Brain microvascular endothelial cell (primary cell): ENCODE measurements at regions not wholly inside any gene's neighbourhood (a gene's known extent, or its start where the extent isn't known, plus 50 kb on each side); places are given as distances from the start of the nearest gene placed in this dataset.

Experiments
- DNase-seq: peaks from one replicate; pipeline ENCODE4 v3.0.0-alpha.2; 2020
- H3K27ac ChIP-seq: fragments of 250-450 bp; sonication (Bioruptor Pico); 2 replicates; pipeline ENCODE4 v1.5.1; 2020; ENCODE audit warnings: mild to moderate bottlenecking, moderate library complexity
- H3K27me3 ChIP-seq: fragments of 250-450 bp; sonication (Bioruptor Pico); replicated peaks from 2 replicates; pipeline ENCODE4 v1.5.1; 2020; ENCODE audit warnings: mild to moderate bottlenecking
- H3K36me3 ChIP-seq: fragments of 250-450 bp; sonication (Bioruptor Pico); replicated peaks from 2 replicates; pipeline ENCODE4 v1.5.1; 2020; ENCODE audit warnings: mild to moderate bottlenecking
- H3K4me3 ChIP-seq: 2 replicates; pipeline ENCODE4 v1.5.1; 2011; ENCODE audit warnings: low read depth, mild to moderate bottlenecking, control low read depth, low read length, moderate library complexity
- CTCF ChIP-seq: IDR thresholded peaks from 2 replicates; pipeline ENCODE4 v1.5.1; 2011; ENCODE audit warnings: low read depth, mild to moderate bottlenecking, moderate library complexity, low read length, control low read depth, inconsistent platforms; ENCODE audit errors: missing control alignments
- in situ Hi-C: cut with HindIII; loops from 2 replicates; pipeline ENCODE4 v1.10.0; 2017; ENCODE audit warnings: low sequenced_read_pairs, low pct_ligation_motif_present

GRCh38 chrX:95076449-95076848, 1402.4 kb downstream of the FAM133A start:
- H3K36me3 ChIP-seq: no peaks in the 10 kb centered on the region
- H3K27me3 ChIP-seq: no peaks in the 10 kb centered on the region
- peak; percentile 1 for DNase-seq
- in situ Hi-C loops: no loop called here
- no peak overlapping the region for H3K27ac ChIP-seq
- peak; percentile 66 for TF ChIP-seq CTCF
- H3K4me3 ChIP-seq: no peak overlapping the region

GRCh38 chrX:95101851-95102390, 1427.9 kb downstream of the FAM133A start:
- no peak for TF ChIP-seq CTCF

GRCh38 chrX:95117556-95117955, 1443.5 kb downstream of the FAM133A start:
- Histone ChIP-seq H3K36me3 (no peaks in the 10 kb centered on the region), H3K4me3 (no peak overlapping the region), H3K27me3 (no peaks in the 10 kb centered on the region), H3K27ac (no peak overlapping the region)
- DNase-seq: no peak
- in situ Hi-C loops: no loop called here
- no peak for TF ChIP-seq CTCF

More at GRCh38 chrX:95101851-95102390, 1427.9 kb downstream of the FAM133A start:
- no peak overlapping the region for H3K27ac ChIP-seq
- in situ Hi-C loops: no loop called here
- no peaks in the 10 kb centered on the region for H3K27me3 ChIP-seq
- no peak for DNase-seq
- H3K36me3 ChIP-seq: no peaks in the 10 kb centered on the region
- H3K4me3 ChIP-seq: no peak overlapping the region

GRCh38 chrX:95145848-95146490, 1472.0 kb downstream of the FAM133A start:
- Histone ChIP-seq H3K36me3 (no peaks in the 10 kb centered on the region), H3K27me3 (no peaks in the 10 kb centered on the region), H3K4me3 (no peak overlapping the region), H3K27ac (no peak overlapping the region)
- no peak for DNase-seq
- TF ChIP-seq CTCF: no peak
- in situ Hi-C loops: no loop called here

GRCh38 chrX:95152810-95153209, 1478.8 kb downstream of the FAM133A start:
- in situ Hi-C loops: no loop called here
- Histone ChIP-seq H3K4me3 (no peak overlapping the region), H3K27ac (no peak overlapping the region), H3K27me3 (no peaks in the 10 kb centered on the region), H3K36me3 (no peaks in the 10 kb centered on the region)
- DNase-seq: no peak
- TF ChIP-seq CTCF: no peak

GRCh38 chrX:95156566-95156965, 1482.6 kb downstream of the FAM133A start:
- no peaks in the 10 kb centered on the region for H3K27me3 ChIP-seq
- no peak for DNase-seq
- in situ Hi-C loops: no loop called here
- no peaks in the 10 kb centered on the region for H3K36me3 ChIP-seq
- H3K4me3 ChIP-seq: no peak overlapping the region
- TF ChIP-seq CTCF: no peak
- H3K27ac ChIP-seq: no peak overlapping the region
